Inflammatory macrophage treated with lipopolysaccharide for 1 hour (primary cell): ENCODE measurements at regions not wholly inside any gene's neighbourhood (a gene's known extent, or its start where the extent isn't known, plus 50 kb on each side); places are given as distances from the start of the nearest gene placed in this dataset.
"Not testable (repeated sequence)": the region's sequence is repeated elsewhere in the genome, so short reads cannot be mapped to it uniquely, and the experiment has no call there.

ENCODE experiments used
- DNase-seq, 2 donors: peaks; one replicate each; pipeline ENCODE4 v3.0.0-alpha.2; 2020 to 2022

DNA sequence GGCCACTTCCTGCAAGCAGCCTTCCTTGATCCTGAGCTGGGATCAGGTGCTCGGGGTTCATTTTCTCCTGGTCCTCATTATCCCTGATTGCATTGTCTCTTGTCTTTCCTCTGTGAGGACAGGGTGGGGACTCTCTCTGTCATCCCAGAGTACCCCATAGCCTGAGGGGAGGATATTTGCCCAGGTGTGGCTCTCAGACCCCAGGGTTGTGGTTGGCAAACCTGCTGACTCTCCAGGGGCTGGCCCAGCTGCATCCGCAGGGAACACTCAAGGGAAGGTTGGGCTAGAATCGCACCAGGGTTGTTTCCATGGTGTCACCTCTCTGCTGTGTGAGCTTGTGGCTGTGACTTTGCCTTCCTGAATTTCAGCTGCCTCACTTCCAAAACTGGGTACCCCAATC, 276.8 kb upstream of the C1orf174 start:
- DNase-seq: no peak

DNA sequence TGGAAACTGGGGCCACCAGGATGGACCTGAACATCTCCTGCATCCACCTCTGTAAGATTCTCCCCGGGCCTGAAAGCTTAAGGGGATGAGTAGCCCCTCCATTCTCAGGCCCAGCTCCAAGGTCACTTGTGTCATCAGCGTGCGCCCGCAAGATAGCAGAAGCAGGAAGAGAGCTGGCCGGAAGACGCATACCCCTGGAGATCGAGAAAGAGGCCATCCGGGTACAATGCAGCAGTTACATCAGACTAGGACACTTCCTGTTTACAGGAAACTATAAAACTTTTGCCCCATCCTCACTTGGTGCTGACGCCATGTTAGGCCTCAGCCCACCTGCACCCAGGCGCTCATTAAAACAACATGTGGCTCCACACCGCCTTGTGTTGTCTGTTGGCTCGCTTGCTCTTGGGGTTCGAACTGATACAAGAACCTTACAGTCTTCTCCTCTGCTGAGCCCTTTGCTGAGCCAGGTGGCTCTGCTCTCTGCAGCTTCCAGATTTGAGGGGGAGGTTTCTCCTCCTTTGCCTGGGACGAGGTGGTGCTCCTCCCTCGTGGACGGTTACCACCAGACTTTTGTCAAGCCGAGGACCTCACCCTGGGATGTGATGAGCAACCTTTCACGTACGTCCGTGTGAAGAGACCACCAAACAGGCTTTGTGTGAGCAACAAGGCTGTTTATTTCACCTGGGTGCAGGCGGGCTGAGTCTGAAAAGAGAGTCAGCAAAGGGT, 277.5 kb upstream of the C1orf174 start:
- DNase-seq: no peak

DNA sequence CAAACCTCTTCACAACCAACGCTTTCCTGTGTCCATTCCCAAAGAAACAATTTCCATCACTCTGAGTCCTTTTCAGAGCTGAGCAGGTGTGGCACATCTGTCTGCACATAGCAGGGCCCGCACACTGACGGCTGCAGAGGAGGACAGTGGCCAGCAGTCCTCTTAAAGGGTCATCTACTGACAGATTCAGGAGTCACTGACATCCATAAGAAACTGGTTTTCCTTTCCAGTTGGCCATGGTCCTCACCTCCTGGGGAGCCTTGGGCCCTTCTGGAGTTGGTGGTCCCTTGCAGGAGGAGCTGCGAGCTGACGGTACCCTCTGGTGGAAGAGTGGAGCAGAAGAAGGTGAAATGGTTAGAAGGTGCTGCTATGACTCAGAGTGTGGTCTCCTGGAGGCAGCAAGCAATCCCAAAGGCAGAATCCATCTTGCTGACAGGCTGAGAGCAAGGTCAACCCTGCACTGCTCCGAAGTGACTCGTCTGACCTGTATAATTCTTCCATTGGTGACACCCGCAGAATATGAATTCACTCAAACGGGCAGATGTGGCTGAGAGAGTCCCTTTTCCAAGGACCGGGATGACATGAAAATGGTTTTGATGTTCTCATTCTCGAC, 278.5 kb upstream of the C1orf174 start:
- DNase-seq: no peak

DNA sequence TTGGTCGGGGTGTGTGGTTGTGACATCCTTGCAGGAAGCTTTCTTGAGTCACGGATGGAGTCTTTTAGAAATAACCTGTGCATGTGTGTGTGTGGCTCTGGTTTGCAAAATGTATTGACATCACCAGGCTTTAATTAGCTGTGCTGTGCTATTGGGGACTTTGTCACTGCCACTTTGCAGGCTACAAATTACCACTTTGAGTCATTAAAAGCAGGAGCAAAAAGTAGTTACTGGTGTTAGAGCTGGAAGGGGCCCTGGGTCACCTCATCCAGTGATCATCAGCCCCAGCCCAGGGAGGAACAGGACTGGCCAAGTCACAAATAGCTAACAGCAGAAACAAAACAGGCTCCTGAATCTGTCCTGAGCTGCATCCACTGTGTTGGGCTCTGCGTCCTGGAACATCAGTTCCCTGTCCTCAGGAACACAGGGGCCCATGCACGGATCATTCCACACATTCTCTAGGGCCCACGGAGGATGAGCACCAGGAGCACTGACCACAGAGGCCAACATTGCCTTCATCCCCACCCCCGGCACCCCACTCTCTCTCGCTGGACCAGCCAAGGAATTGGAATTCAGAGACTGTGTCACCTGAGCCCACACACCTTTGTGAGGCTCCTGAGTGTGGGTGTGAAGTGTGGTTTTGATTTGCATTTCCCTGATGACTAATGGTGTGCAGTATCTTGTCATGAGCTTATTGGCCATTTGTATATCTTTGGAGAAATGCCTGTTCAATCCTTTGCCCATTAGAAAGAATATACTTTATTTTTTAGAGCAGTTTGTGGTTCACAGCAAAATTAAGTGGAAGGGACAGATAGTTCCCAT, 280.1 kb upstream of the C1orf174 start:
- DNase-seq: no peak

- not testable (repeated sequence) for DNase-seq
Observed at GRCh38 chr1:4186486-4186885, 286.4 kb upstream of the C1orf174 start.

DNA sequence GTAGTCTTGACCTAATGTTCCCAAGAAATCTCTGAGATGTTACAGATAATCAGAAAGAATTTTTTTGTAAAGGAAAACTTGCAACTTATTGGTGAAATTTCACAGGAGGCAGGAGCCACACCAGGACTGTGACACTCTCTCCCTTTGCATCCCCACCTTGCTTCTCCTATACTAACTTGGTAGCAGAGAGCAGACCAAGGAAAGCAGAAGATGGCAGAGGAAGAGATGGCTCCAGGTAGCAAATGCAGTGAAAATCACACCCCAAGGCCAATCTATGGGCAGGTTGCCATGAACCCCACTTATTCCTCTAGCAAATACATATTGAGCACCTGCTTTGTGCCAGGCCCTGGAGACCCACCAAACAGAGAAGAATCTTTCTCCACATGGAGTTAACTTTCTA, 303.4 kb upstream of the C1orf174 start:
- DNase-seq: no peak

GRCh38 chr1:4207183-4207582, 307.1 kb upstream of the C1orf174 start:
- no peak for DNase-seq

GRCh38 chr1:4207842-4208692, 308.0 kb upstream of the C1orf174 start:
- DNase-seq: no peak

- DNase-seq: no peak
Observed at GRCh38 chr1:4210043-4210442, 310.0 kb upstream of the C1orf174 start.

DNA sequence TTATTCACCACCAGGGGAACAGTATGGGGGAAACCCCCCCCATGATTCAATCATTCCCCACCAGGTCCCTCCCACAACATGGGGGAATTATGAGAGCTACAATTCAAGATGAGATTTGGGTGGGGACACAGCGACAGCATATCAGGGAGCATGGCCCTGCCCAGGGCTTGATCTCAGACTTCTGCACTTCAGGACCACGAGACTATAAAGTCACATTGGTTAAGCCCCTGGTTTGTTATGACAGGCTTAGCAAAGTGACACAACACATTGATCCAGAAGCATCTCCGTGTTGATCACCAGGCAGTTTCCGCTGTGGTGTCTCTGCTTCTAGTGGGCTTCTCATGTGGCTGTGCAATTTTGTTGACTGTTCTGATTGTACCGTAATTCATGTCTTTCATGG, 312.7 kb upstream of the C1orf174 start:
- DNase-seq: no peak

GRCh38 chr1:4213366-4213973, 313.4 kb upstream of the C1orf174 start:
- no peak for DNase-seq

- no peak for DNase-seq
Observed at GRCh38 chr1:4214826-4215225, 314.8 kb upstream of the C1orf174 start.

- DNase-seq: no peak
Observed at GRCh38 chr1:4215391-4215790, 315.3 kb upstream of the C1orf174 start.

DNA sequence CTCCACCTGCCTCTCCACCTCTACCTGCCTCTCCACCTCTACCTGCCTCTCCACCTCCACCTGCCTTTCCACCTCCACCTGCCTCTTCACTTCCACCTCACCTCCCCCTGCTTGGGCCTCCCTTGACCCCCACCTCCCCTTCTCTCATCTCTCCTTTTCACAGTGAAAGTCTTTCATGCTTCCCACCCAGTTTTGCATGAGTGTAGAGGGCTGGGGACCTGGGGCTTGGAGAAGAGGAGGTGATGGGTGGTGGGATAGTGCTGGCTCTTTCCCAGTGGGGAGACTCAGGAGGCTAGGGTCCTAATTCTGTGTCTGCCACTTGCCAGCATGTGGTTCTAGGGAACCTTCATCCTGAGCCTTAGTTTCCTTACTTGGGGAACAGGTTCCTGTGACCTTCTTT, 316.2 kb upstream of the C1orf174 start:
- no peak for DNase-seq

- no peak for DNase-seq
Observed at GRCh38 chr1:4218619-4219018, 318.5 kb upstream of the C1orf174 start.

DNA sequence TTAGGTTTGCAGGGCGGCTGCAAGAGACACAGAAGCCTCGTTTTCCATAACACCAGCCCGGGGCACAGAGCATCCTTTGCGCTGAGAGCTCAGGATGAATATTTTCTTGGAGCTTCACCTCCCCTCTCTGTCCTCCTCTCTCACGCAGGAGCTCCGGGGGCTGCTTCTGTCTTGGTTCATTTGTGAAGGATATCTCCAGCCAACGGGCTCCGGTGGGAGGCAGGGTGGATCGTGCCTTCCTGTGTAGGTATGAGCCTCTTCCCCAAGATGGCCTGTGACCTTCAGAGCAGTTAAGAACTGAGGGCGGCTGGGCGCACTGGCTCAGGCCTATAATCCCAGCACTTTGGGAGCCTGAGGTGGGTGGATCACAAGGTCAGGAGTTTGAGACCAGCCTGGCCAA, 319.0 kb upstream of the C1orf174 start:
- no peak for DNase-seq

DNA sequence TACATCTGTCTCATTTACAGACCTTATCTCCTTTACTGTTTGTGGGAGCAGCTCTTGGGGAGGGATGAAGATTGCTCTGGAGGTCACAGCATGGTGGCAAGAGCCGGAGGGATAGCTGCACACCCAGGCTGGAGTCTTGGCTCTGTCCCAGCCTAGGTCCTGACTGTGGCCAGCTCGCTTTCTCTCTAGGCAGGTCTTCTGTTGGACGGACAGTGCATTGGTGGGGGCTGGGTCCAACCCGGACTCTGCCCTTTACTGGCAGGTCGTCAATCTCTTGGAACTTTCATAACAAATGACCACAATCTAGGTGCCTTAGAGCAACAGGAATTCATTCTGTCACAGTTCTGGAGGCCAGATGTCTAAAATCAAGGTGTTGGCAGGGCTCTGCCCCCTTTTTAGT, 319.8 kb upstream of the C1orf174 start:
- DNase-seq: no peak

GRCh38 chr1:4220362-4220761, 320.3 kb upstream of the C1orf174 start:
- no peak for DNase-seq

- no peak for DNase-seq
Observed at GRCh38 chr1:4221107-4221506, 321.0 kb upstream of the C1orf174 start.

DNA sequence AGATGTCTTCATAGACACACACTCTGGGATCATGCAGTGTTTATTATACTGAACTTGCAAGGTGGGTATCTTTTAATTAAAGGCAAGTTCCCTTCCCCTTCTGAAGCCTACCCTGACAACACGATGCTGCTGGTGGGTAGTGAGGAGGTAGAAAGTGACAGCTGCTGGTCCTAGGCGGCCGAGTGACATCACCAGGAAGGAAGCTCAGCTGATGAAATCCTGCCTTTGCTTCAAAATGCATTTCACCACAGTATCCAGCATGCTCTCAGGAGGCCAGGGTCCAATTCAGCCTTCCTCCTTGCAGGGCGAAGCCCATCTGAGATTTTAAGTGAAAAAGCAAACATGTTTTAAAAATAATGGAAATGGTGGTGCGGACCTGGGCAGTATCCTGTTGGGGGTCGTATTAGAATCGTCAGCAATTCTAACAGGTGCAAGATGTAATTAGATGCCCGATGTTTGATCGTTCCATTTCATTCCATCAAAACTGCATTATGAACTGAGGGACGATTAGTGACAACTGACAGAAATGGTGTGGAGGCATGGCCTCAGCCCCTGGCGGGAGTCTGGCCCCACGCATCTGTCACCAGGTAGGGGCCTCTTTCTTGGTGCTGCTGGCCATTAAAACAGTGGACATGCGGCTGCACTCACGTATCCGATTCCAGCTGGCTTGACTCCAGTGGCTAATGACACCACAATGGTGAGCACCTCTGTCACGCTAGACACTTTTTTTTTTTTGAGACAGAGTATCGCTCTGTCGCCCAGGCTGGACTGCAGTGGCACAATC, 324.8 kb upstream of the C1orf174 start:
- no peak for DNase-seq

- no peak for DNase-seq
Observed at GRCh38 chr1:4227986-4228385, 327.9 kb upstream of the C1orf174 start.

DNA sequence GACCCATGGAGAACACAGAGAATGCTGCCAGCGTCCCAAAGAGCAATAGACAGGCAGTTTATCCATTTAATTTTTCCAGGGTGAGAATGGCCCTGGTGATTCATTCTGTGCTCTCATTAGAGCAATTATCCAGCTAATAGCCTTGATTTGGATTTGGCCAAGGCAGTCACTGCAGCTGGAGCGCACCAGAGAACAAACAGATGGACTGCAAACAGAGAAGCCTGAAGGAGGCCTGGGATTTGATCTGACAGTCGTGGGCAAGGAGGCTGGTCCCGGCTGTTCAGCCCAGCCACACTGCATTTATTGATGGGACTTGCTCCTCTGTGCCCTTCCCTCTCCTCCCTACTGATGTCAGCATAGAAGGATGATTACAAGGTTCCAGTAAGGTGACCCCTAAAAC, 353.9 kb upstream of the C1orf174 start:
- no peak for DNase-seq
